B cell (primary cell): ENCODE measurements at regions not wholly inside any gene's neighbourhood (a gene's known extent, or its start where the extent isn't known, plus 50 kb on each side); places are given as distances from the start of the nearest gene placed in this dataset.

Source experiments
- CTCF ChIP-seq: fragments of 200-600 bp; IDR thresholded peaks from one replicate; pipeline ENCODE4 v1.8.0; 2022; ENCODE audit warnings: antibody characterized with exemption, mild to moderate bottlenecking
- EZH2 ChIP-seq: IDR thresholded peaks from 2 replicates; pipeline ENCODE4 v1.6.1; 2012; ENCODE audit warnings: borderline replicate concordance, low read depth, mild to moderate bottlenecking, moderate library complexity, low read length; ENCODE audit not compliant: insufficient read depth, poor library complexity, severe bottlenecking

- TF ChIP-seq EZH2 (no peak), CTCF (no peak)
Measured at GRCh38 chr7:81869670-81870069, 99.8 kb upstream of the HGF start.
